Hypothalamus (tissue), 51 donors: ENCODE measurements at regions not wholly inside any gene's neighbourhood (a gene's known extent, or its start where the extent isn't known, plus 50 kb on each side); places are given as distances from the start of the nearest gene placed in this dataset.

Source experiments
- DNase-seq, 51 donors: peaks; one replicate each; lab custom pipeline; 2025; lab: John Stamatoyannopoulos, UW

DNA sequence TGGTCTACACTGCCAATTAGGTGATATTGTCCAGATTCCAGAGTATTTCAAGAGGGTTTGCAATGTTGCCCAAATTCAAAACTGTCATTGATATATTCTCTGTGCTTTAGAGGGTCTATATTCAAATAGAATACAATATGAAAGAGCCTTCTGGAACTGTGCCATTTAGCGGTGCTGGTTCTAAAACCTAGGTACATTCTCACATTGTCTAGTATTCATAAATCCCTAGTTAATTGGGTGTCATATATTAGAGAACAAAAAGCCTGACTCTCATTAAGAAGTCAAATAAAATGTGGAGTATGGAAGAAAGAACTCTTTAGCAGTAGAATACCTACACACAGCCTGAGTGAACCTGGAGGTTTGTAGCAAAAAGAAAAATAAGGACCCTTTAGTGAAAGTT is 447.9 kb downstream of the CNTN6 start:
- DNase-seq, result no peak

DNA sequence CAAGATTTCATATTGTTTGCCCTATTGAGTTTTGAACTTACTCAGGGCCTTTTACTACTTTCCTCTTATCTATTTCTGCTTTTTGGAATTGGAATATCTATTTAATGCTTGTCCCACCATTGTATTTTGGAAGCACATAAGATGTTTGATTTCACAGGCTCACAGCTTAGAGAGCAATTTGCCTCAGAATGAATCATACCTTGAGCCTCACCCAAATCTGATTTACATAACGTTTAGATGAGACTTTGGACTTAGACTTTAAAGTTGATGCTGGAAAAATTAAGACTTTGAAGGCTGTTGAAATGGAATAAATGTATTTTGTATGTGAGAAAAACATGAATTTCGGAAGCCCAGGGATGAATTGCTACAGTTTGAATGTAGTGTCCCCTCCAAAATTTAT is 458.9 kb downstream of the CNTN6 start:
- DNase-seq, result no peak

GRCh38 chr3:1552831-1553230 is 460.0 kb downstream of the CNTN6 start:
- DNase-seq, result no peak

DNA sequence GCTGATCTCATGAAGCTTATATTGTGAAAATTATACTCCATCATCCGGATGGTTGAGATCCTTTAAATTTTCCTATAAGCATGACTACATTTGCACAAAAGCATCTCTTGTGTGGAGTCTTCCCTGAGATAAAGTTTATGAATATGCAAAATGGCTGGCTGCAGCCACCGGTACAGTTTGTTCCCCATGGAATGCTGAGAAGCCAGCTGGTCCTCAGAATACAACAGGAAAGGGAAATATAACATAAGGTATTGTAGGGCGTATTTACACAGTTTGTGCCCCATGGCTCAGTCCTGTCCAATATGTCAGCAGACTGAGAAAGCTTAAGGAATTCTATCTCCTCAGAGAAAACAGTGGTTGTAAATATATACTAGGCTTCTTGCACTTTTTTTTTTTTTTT is 468.6 kb downstream of the CNTN6 start:
- DNase-seq, result no peak

DNA sequence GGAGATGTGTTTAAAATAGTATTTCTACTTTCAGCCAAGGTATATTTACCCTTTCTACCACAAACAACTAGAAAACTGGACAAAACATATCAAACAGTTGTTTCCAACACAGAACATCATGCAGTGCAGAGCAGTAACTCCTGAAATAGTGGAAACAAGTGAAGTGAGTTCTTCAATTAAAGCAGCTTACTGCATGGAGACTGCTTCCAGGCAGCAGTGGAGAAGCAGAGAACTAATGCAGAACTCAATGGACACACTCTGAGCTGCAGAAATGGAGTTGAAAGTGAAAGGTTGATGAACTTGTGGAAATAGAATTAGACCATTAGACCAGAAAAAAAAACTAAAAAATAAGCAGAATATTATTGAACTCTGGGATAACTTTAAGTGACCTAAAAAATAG is 478.9 kb downstream of the CNTN6 start:
- no peak for DNase-seq

- no peak for DNase-seq
Measured at GRCh38 chr3:1576047-1576446, 483.2 kb downstream of the CNTN6 start.

DNA sequence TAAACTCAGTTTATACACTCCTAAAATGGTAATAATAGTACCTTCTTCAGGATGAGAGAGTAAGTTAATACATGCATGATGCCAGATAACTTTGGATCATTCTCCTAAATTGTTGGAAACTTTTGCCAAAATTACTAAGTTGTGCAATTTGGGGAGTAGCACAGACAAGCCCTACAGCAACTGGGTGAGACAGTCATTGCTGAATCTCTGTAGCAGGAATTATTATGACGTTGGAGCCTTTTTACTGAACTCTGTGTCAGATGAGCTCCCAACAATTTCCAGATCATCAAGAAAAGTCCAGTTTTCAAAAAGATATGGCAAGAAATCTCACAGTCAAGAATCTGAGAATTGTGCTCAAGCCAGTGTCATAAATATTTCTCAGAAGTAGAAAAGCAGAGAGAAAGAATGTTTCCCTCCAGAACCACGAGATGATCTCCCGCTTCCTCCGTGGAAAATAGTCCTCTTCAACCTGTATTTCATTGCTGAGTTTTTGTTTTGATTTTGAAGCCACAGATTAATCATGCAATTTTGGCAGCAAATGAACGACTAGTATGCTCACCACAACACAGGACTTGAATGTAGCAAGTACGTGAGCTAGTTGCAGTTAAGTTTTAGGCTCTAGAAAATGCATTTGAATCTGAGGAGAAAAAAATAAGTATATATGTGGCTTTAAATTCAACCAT is 485.4 kb downstream of the CNTN6 start:
- no peak for DNase-seq

DNA sequence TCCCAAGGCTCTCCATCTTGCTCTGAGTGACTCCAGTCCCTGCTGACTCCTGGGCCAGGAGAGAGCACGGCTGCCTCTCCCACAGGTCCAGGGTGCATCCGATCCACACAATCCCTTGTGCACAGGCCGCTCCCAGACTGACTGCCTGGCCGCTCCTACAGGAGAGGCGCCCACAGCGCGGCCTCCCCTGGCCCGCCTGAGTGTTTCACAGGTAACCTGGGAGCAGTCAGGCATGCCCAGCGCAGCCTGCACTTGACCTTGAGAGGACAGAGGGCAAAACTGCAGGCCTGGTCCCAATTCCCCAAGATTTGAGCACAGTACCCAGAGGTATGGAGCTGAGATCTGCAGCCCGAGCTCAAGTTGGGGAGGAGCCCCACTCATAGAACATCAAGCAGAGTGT is 490.2 kb downstream of the CNTN6 start:
- DNase-seq, result no peak

DNA sequence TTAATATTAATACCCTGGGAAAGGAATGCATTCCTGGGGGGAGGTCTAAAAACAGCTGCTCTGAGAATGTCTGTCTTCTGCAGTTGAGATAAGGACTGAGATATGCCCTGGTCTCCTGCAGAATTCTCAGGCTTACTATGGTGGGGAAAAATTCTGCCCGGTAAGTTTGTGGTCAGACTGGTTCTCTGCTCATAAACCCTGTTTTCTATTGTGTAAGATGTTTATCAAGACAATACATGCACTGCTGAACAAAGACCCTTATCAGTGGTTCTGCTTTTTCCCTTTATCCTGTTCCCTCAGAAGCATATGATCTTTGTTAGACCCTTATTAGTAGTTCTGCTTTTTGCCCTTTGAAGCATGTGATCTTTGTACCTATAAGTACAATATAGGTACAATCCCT is 494.6 kb downstream of the CNTN6 start:
- no peak for DNase-seq

GRCh38 chr3:1591327-1592028 is 498.7 kb downstream of the CNTN6 start:
- no peak for DNase-seq

DNA sequence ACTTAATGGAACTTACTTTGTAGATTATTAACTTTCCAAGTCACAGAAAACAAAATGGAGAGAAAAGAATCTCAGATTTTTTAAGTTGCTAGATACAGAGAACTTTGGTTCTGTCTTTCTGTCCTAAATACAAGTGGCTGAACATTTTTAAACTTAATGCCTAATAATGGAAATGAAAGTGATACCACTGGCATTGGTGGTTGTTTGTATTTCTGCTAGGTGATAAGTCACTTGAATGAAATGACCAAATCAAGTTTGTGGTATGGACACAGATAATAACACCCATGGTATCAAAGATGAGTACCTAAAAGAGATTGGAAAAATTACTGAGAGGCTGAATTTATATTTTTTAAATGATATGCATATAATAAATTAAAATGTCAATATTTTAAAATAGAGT is 502.1 kb downstream of the CNTN6 start:
- DNase-seq, result no peak

- no peak for DNase-seq
Measured at GRCh38 chr3:1600206-1600605, 498.5 kb upstream of the CNTN4 start.

DNA sequence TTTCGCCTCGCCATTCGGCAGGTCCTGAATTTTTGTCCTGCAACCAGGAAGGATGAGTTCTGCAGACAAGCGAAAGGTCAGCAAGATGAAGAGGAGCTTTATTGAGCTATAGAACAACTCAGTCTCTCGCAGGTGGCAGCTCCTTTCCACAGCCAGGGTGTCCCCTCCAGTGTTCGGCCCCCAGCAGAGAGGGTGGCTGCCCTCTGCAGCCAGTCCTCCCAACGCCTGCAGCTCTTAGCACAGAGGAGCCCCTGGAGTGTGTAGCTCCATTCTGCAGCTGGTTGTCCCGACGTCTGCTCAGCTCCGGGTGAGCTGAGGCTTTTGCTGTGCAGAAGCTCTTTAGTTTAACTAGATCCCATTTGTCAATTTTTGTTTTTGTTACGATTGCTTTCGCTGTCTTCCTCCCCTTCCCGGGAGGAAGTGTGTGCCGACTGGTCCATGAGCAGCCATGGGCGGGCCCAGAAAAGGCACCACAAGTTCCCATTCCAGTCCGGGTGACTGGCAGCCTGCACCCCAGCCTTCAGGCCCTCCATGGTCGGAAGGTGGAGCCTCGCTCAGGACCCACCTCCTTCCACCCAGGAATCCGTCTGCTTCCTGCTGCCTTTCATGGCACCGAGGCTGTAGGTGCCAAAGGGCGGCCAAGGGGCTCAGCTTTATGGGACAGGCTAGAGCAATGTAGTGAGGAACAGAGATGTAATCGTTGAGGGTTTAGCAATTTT is 497.8 kb upstream of the CNTN4 start:
- no peak for DNase-seq

DNA sequence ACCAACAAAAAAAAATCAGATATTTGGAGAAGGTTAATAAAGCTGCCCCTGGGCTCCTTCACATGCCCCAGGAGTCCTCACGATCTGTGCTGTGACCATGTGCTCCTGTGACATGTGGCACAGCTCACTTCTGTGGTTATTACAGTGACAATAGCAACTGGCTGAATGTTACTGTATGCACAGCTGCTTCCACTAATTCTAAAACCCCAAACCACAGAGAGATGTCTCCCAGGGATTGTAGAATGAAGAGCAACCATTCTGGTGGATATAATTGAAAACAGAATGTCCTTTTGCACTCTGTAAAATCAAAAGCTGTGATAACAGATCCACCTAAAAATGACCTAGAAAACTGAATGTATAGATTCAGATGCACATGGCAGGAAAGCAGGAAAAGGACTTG is 489.2 kb upstream of the CNTN4 start:
- no peak for DNase-seq

- DNase-seq, result no peak
Measured at GRCh38 chr3:1611824-1612223, 486.8 kb upstream of the CNTN4 start.

GRCh38 chr3:1613962-1614361 is 484.7 kb upstream of the CNTN4 start:
- DNase-seq, result no peak

DNA sequence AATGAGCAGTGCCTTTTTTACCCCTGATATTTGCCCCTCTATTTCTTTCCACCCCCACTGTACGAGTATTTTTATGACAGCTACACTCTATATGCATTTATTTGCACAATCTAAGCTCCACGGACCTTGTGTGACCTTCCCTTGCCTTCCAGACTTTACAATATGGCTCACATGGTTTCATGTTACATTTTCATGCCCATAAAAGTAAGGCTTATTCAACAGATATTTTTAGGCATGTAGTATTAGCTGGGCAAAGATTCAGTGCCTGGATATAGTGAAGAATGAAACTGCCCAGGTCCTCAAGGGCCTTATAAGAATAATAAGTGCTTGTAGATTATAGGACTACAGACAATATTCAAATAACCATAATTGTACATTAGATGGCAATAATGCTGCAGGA is 481.9 kb upstream of the CNTN4 start:
- no peak for DNase-seq

DNA sequence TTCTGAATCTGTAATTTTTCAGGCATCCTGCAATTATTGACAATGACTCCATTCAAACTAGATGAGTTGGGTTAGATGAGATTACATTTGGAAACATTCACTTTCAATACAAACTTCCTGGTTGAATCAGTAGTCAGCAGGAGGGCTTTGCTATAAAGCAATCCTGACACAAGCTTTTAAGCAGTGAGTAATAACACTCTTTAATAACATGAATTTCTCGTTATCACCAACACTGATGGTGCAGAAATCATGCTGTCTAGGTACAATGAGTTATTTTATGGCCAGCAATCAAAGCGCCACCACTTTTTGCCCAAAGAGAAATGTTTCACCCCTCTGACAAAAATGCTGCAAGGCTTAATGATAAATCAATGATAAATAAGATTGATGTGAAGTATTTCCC is 474.8 kb upstream of the CNTN4 start:
- no peak for DNase-seq

- DNase-seq, result no peak
Measured at GRCh38 chr3:1632128-1632527, 466.5 kb upstream of the CNTN4 start.

DNA sequence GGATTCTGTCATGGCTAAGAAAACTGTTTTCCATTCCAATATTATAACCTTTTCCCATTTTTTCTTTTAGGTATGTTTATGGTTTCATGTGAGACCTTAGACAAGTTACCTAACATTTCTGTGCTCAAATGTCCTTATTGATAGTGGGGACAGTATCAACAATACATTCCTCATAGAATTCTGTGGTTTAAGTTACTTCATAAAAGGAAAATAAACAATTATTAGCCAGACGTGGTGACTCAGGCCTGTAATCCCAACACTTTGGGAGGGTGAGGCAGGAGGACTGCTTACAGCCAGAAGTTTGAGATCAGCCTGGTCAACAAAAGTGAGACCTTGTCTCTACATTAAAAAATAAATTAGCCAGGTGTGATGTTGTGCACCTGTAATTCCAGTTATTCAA is 436.8 kb upstream of the CNTN4 start:
- DNase-seq, result no peak

- no peak for DNase-seq
Measured at GRCh38 chr3:1664266-1664665, 434.4 kb upstream of the CNTN4 start.

- DNase-seq, result no peak
Measured at GRCh38 chr3:1666865-1667264, 431.8 kb upstream of the CNTN4 start.
